ENCODE measurements at regions not wholly inside any gene's neighbourhood (a gene's known extent, or its start where the extent isn't known, plus 50 kb on each side); places are given as distances from the start of the nearest gene placed in this dataset.
"Not testable (repeated sequence)": the region's sequence is repeated elsewhere in the genome, so short reads cannot be mapped to it uniquely, and the experiment has no call there.

GRCh38 chr2:7683708-7684107, 766.5 kb downstream of the RNF144A start:
- no peak for DNase-seq (ENCODE audit: low read depth)

GRCh38 chr2:7685342-7686015, 768.3 kb downstream of the RNF144A start:
- peak; percentile 87 for DNase-seq (ENCODE audit: low read depth)

GRCh38 chr2:7686016-7686385, 768.8 kb downstream of the RNF144A start:
- DNase-seq (ENCODE audit: low read depth): no peak

- DNase-seq (ENCODE audit: low read depth): peak; percentile 57
Measured at GRCh38 chr2:7691961-7692656, 774.9 kb downstream of the RNF144A start.

- DNase-seq (ENCODE audit: low read depth): peak; percentile 94
Measured at GRCh38 chr2:7692657-7693161, 775.5 kb downstream of the RNF144A start.

- DNase-seq (ENCODE audit: low read depth): no peak
Measured at GRCh38 chr2:7693246-7694075, 776.2 kb downstream of the RNF144A start.

- DNase-seq (ENCODE audit: low read depth): no peak
Measured at GRCh38 chr2:7694076-7694985, 777.1 kb downstream of the RNF144A start.

GRCh38 chr2:7696556-7696955, 779.3 kb downstream of the RNF144A start:
- not testable (repeated sequence) for DNase-seq (ENCODE audit: low read depth)

- DNase-seq (ENCODE audit: low read depth): no peak
Measured at GRCh38 chr2:7697052-7697451, 779.8 kb downstream of the RNF144A start.

GRCh38 chr2:7701791-7702190, 784.6 kb downstream of the RNF144A start:
- DNase-seq (ENCODE audit: low read depth): peak; percentile 19

- no peak for DNase-seq (ENCODE audit: low read depth)
Measured at GRCh38 chr2:7703048-7703447, 785.8 kb downstream of the RNF144A start.

GRCh38 chr2:7703543-7704144, 786.4 kb downstream of the RNF144A start:
- DNase-seq (ENCODE audit: low read depth): no peak

GRCh38 chr2:7704296-7704865, 787.2 kb downstream of the RNF144A start:
- no peak for DNase-seq (ENCODE audit: low read depth)

- DNase-seq (ENCODE audit: low read depth): peak; percentile 28
Measured at GRCh38 chr2:7706791-7707190, 789.6 kb downstream of the RNF144A start.

- peak; percentile 84 for DNase-seq (ENCODE audit: low read depth)
Measured at GRCh38 chr2:7707723-7708122, 790.5 kb downstream of the RNF144A start.

GRCh38 chr2:7709907-7710306, 792.7 kb downstream of the RNF144A start:
- DNase-seq (ENCODE audit: low read depth): peak; percentile 59

- DNase-seq (ENCODE audit: low read depth): no peak
Measured at GRCh38 chr2:7711167-7711566, 794.0 kb downstream of the RNF144A start.

- no peak for DNase-seq (ENCODE audit: low read depth)
Measured at GRCh38 chr2:7719876-7720275, 802.7 kb downstream of the RNF144A start.

GRCh38 chr2:7721413-7721995, 804.3 kb downstream of the RNF144A start:
- DNase-seq (ENCODE audit: low read depth): no peak

- no peak for DNase-seq (ENCODE audit: low read depth)
Measured at GRCh38 chr2:7722212-7722910, 805.1 kb downstream of the RNF144A start.
